HUES48 (cell line): ENCODE measurements at regions not wholly inside any gene's neighbourhood (a gene's known extent, or its start where the extent isn't known, plus 50 kb on each side); places are given as distances from the start of the nearest gene placed in this dataset.

Source experiments
- H3K27ac ChIP-seq: one replicate; pipeline ENCODE4 v1.7.0; 2013; ENCODE audit warnings: low read depth, low read length, inconsistent platforms
- H3K27me3 ChIP-seq: 2 replicates; pipeline ENCODE4 v1.6.1; 2013; ENCODE audit warnings: mild to moderate bottlenecking, low read length; ENCODE audit not compliant: control insufficient read depth, insufficient read depth
- H3K36me3 ChIP-seq: 2 replicates; pipeline ENCODE4 v1.6.1; 2013; ENCODE audit warnings: low read length; ENCODE audit not compliant: control insufficient read depth, insufficient read depth
- H3K4me1 ChIP-seq: 2 replicates; pipeline ENCODE4 v1.6.1; 2013; ENCODE audit warnings: mild to moderate bottlenecking, low read length; ENCODE audit not compliant: control insufficient read depth, insufficient read depth
- H3K4me3 ChIP-seq: 2 replicates; pipeline ENCODE4 v1.5.1; 2013; ENCODE audit warnings: mild to moderate bottlenecking, low read depth, low read length
- H3K9ac ChIP-seq: 2 replicates; pipeline ENCODE4 v1.6.1; 2013; ENCODE audit warnings: mild to moderate bottlenecking, low read depth, low read length, moderate library complexity
- H3K9me3 ChIP-seq: 2 replicates; pipeline ENCODE4 v1.6.1; 2013; ENCODE audit warnings: low read length; ENCODE audit not compliant: control insufficient read depth, insufficient read depth

DNA sequence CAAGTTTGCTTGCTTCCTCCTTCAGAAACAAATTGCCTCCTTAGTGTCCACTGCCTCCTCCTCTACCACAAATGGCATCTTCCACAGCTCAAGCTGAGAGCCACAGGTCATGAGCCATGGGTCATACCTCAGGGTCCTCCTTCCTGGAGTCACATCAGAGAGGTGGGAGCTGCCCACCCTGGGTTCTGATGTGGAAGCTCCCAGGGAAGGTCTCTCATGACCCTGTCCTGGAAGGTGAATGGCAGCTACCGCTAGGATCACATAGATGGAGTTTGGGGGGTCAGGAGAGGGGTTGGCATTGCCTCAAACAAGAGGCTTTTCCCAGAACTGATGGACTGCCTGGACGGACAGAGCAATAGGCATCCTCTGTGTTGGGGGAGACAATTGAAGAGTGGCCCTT, 321.4 kb downstream of the MATN1 start:
- Histone ChIP-seq H3K4me1 (no peaks in the 10 kb centered on the region), H3K9me3 (no peaks in the 10 kb centered on the region), H3K27ac (no peak overlapping the region), H3K4me3 (no peak overlapping the region), H3K36me3 (no peaks in the 10 kb centered on the region), H3K27me3 (no peaks in the 10 kb centered on the region), H3K9ac (no peak overlapping the region)

DNA sequence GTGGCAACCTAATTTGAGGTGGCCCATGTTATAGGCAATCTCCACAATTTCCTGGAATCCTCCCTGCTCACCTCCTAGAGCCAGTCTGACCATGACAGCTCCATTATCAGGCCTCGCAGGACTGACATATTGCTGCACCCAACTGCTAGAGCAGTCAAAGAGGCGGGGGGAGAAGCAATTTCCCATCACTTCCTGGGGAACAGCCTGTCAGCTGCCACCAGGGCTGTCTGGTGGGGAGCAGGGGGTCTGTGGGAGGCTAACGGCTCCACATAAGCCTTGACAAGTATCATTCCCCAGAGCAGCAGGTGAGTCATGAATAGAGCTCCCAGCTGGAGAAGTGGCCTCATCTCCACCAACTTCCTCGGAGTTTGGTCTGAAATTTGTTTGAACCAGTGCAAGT, 322.9 kb downstream of the MATN1 start:
- Histone ChIP-seq H3K9me3 (no peaks in the 10 kb centered on the region), H3K4me3 (no peak overlapping the region), H3K27ac (no peak overlapping the region), H3K36me3 (no peaks in the 10 kb centered on the region), H3K27me3 (no peaks in the 10 kb centered on the region), H3K4me1 (no peaks in the 10 kb centered on the region), H3K9ac (no peak overlapping the region)

- H3K4me3 ChIP-seq, result no peak overlapping the region
- H3K4me1 ChIP-seq, result no peaks in the 10 kb centered on the region
- H3K9me3 ChIP-seq, result no peaks in the 10 kb centered on the region
- no peaks in the 10 kb centered on the region for H3K36me3 ChIP-seq
- no peaks in the 10 kb centered on the region for H3K27me3 ChIP-seq
- H3K27ac ChIP-seq, result no peak overlapping the region
- no peak overlapping the region for H3K9ac ChIP-seq
These were observed 324.4 kb downstream of the MATN1 start for GRCh38 chr1:30399026-30399425.

DNA sequence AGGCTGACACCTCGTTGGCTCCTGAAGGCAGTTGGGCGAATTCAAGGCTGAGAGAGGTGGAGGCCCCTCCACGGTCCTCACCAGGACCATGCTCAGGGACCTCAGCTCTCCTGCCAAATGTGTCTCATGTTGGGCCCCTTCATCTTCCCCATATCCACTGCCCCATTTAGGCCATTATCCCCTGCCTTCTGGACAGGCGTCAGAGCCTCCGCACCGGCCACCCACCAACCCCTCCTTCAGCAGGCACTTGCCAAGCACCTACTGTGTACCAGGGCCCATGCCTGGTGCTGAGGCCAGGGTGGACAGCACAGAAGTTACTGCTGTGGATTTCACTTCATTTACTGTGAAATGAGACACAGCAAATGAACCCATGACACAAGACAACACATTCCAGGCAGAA, 325.8 kb downstream of the MATN1 start:
- Histone ChIP-seq H3K4me1 (no peaks in the 10 kb centered on the region), H3K4me3 (no peak overlapping the region), H3K36me3 (no peaks in the 10 kb centered on the region), H3K9ac (no peak overlapping the region), H3K27me3 (no peaks in the 10 kb centered on the region), H3K27ac (no peak overlapping the region), H3K9me3 (no peaks in the 10 kb centered on the region)

DNA sequence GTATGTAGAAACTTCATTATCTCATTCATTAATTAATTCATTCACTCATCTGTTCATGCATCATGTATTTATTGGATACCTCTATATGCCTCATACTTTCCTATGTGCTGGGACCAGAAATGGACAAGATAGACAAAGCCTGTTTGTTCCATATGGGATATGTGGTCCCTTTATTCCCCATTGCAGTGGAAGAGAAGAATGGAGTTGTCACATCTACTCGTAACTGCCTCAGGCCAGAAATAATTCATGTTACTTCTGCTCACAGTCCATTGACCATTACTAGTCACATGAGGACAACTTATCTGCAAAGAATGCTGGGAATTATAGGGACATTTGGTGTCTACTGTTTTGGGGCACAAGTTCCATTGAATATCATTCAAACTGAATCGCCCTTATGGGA, 327.8 kb downstream of the MATN1 start:
- H3K4me3 ChIP-seq, result no peak overlapping the region
- no peaks in the 10 kb centered on the region for H3K4me1 ChIP-seq
- no peak overlapping the region for H3K9ac ChIP-seq
- H3K9me3 ChIP-seq, result no peaks in the 10 kb centered on the region
- no peaks in the 10 kb centered on the region for H3K27me3 ChIP-seq
- no peaks in the 10 kb centered on the region for H3K36me3 ChIP-seq
- no peak overlapping the region for H3K27ac ChIP-seq

DNA sequence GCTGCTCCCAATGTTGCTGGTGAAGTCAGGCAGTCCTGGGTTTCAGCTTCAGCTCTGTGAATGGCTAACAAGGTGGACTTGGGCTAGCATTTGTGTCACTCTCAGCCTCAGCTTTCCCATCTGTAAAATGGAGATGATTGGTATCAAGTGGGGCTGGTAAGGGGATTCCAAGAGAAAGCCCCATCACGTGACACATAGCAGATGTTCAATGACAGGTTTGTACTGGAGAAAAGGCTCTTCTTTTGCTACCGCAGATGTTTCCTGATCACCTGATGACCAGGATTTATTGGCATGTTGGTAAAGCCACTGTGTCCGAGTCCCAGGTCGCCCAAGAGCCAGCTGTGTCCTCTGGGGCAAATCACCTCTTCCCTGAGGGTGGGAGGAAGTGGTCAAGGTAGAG, 335.0 kb downstream of the MATN1 start:
- no peaks in the 10 kb centered on the region for H3K36me3 ChIP-seq
- H3K9ac ChIP-seq, result no peak overlapping the region
- H3K9me3 ChIP-seq, result no peaks in the 10 kb centered on the region
- H3K27me3 ChIP-seq, result no peaks in the 10 kb centered on the region
- H3K27ac ChIP-seq, result no peak overlapping the region
- H3K4me3 ChIP-seq, result no peak overlapping the region
- no peaks in the 10 kb centered on the region for H3K4me1 ChIP-seq

- Histone ChIP-seq H3K27me3 (no peaks in the 10 kb centered on the region), H3K4me3 (no peak overlapping the region), H3K9me3 (no peaks in the 10 kb centered on the region), H3K27ac (no peak overlapping the region), H3K36me3 (no peaks in the 10 kb centered on the region), H3K4me1 (no peaks in the 10 kb centered on the region), H3K9ac (no peak overlapping the region)
These were observed 337.0 kb downstream of the MATN1 start for GRCh38 chr1:30386156-30386926.

DNA sequence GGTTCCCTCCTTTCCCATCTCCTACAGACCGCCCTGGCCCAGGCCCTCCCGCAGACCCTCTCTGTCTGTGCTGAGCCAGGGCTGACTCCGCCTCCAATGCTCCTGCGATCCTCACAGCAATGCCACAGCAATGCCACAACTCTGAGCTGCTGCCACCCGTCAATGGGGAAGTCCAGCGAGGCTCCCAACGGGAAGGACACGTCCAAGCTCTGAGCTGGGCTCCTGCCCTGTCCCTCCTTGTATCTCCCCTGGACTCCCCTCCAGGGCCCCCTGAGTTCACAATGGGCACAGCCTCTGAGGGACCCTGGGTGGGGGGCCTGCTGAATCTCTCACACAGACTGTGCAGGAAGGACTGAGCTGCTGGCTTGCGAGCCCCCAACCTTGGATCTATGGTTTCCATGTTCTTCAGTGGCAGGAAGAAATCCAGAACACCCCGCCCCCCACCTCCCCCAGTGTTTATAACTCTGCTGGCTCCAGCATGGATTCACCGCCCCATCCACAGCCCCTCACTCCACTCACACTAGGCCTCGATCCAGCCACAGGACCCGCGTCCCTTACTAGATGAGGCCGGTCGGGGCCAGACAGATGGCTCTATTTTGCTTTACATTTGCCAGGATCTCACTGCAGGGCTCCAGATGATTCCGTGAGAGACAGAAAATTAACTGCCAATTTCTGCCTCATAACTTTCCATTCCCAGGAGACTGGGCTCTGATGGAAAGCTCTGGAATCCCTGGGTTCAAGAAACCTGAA, 338.0 kb downstream of the MATN1 start:
- H3K4me1 ChIP-seq, result no peaks in the 10 kb centered on the region
- no peak overlapping the region for H3K9ac ChIP-seq
- H3K4me3 ChIP-seq, result no peak overlapping the region
- no peaks in the 10 kb centered on the region for H3K9me3 ChIP-seq
- H3K27ac ChIP-seq, result no peak overlapping the region
- no peaks in the 10 kb centered on the region for H3K36me3 ChIP-seq
- H3K27me3 ChIP-seq, result no peaks in the 10 kb centered on the region

DNA sequence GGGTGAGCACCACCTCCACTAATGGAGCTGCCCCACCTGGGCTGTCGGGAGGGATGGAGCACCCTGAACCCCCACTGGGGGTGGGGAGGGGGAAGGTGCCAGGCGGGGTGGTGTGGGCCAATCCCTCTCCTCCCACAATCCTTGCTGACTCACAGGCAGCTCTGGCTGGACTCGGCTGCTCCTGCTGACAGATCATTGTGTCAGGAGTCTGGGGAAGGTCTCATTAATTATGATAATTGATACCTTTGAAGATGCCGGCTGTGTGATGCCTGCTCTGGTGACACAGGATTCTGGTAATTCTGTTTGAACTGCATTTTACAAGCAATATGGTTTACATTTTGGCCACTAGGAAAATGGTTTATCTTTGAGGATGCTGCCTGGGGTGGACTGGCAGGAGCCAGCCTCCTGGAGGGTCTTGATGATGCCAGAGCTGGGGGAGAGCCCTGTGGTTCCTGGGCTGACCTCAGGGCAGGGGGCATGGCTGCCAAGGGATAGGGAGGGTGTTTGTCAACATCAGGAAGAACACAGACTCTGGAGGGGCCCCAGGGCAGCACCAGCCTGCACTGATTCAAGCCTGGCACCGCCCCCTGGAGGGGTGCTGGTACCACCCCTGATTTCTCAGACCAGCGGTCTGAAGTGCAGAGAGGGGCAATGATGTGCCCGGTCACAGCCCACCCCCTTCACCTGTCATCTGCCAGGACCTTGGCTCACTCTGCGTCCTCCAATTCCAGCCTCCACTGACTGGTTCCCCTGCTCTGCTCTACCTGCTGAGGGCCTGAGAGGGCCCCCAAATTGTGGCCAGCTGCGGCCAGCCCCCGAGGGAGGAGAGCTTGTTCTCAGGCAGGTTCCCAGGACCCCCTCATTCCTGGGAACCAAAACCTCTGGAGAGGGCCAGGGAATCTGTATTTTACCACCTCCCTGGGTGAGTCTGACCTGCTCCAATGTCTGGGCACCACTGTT, 338.8 kb downstream of the MATN1 start:
- H3K27me3 ChIP-seq, result no peaks in the 10 kb centered on the region
- no peaks in the 10 kb centered on the region for H3K4me1 ChIP-seq

DNA sequence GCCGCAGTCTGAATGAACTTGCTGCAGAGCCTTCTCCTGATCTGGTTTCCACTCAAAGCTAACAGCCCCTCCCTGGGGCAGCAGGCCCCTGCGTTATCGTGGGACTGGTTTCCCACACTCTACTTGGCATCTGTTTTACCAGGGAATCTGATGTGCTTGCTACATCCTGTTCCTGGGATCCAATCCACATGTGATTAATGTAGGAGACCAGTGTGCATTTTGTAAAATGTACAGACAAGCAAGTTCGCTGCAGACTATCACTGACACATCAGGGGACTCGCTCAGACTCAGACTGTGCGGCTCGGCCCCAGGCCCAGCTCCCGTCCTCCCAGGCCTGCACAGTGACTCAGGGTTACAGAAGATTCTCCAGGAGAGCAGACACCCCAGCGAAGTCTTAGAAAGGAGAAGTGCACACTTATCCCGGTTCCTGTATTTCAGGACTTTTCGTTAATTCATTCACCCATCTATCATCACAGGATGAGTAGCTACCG, 340.1 kb downstream of the MATN1 start:
- H3K4me1 ChIP-seq, result no peaks in the 10 kb centered on the region
- H3K36me3 ChIP-seq, result no peaks in the 10 kb centered on the region
- H3K9ac ChIP-seq, result no peak overlapping the region
- H3K4me3 ChIP-seq, result no peak overlapping the region
- no peaks in the 10 kb centered on the region for H3K27me3 ChIP-seq
- no peak overlapping the region for H3K27ac ChIP-seq
- H3K9me3 ChIP-seq, result no peaks in the 10 kb centered on the region

More for the DNA sequence above, 338.8 kb downstream of the MATN1 start:
- Histone ChIP-seq H3K27ac (no peak overlapping the region), H3K9me3 (no peaks in the 10 kb centered on the region), H3K9ac (no peak overlapping the region), H3K36me3 (no peaks in the 10 kb centered on the region), H3K4me3 (no peak overlapping the region)
